ENCODE measurements at regions not wholly inside any gene's neighbourhood (a gene's known extent, or its start where the extent isn't known, plus 50 kb on each side); places are given as distances from the start of the nearest gene placed in this dataset.

DNA sequence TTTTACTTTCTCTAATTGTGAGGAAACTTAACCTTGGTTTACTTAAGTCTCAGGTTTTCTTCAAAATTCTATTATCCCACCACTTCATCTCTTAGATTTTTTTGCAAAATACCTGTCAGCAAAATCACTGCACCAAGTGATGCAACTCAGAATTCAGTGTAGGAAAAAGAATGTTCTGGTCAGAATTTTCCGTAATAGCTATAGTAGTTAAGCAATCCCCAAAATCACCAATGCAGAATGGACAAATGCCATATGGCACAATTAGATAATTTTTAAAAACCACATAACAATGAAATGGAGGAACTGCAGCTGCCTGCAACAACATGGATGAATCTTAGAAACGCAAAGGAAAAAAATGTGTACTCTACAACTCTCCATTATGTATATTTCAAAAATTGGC is 373.1 kb downstream of the NAF1 start:
- TF ChIP-seq, protein P1, sequence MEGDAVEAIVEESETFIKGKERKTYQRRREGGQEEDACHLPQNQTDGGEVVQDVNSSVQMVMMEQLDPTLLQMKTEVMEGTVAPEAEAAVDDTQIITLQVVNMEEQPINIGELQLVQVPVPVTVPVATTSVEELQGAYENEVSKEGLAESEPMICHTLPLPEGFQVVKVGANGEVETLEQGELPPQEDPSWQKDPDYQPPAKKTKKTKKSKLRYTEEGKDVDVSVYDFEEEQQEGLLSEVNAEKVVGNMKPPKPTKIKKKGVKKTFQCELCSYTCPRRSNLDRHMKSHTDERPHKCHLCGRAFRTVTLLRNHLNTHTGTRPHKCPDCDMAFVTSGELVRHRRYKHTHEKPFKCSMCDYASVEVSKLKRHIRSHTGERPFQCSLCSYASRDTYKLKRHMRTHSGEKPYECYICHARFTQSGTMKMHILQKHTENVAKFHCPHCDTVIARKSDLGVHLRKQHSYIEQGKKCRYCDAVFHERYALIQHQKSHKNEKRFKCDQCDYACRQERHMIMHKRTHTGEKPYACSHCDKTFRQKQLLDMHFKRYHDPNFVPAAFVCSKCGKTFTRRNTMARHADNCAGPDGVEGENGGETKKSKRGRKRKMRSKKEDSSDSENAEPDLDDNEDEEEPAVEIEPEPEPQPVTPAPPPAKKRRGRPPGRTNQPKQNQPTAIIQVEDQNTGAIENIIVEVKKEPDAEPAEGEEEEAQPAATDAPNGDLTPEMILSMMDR (IDR thresholded peaks at IDR 0.05): no peak
- TF ChIP-seq POLR2AphosphoS5 (IDR thresholded peaks at IDR 0.05) (no peak), POLR2A (IDR thresholded peaks at IDR 0.05) (no peak)
